Fibroblast of lung (primary cell): ENCODE measurements at regions not wholly inside any gene's neighbourhood (a gene's known extent, or its start where the extent isn't known, plus 50 kb on each side); places are given as distances from the start of the nearest gene placed in this dataset.

Experiments used
- DNase-seq, 2 donors: peaks; one replicate each; pipeline versions ENCODE4 v3.0.0 to v3.0.0-alpha.2; 2010; ENCODE audit warnings: low read depth in 2 of 2
- H2AFZ ChIP-seq: 2 replicates; pipeline ENCODE4 v1.5.1; 2012; ENCODE audit warnings: low read length, control low read depth, inconsistent platforms
- H3K27ac ChIP-seq: 2 replicates; pipeline ENCODE4 v1.5.1; 2011; ENCODE audit warnings: low read length, control low read depth; ENCODE audit not compliant: insufficient read depth
- H3K27me3 ChIP-seq: 2 replicates; pipeline ENCODE4 v1.5.1; 2011; ENCODE audit warnings: mild to moderate bottlenecking, low read length; ENCODE audit not compliant: control insufficient read depth, insufficient read depth
- H3K36me3 ChIP-seq: 2 replicates; pipeline ENCODE4 v1.5.1; 2011; ENCODE audit warnings: low read length; ENCODE audit not compliant: control insufficient read depth, insufficient read depth
- H3K4me1 ChIP-seq: 2 replicates; pipeline ENCODE4 v1.5.1; 2011; ENCODE audit warnings: low read length; ENCODE audit not compliant: control insufficient read depth, insufficient read depth; ENCODE audit errors: extremely low read depth
- H3K4me2 ChIP-seq: 2 replicates; pipeline ENCODE4 v1.5.1; 2011; ENCODE audit warnings: low read length, control low read depth; ENCODE audit not compliant: insufficient read depth; ENCODE audit errors: extremely low read depth
- H3K4me3 ChIP-seq, 4 experiments: fragments of 200-600 bp in 1 of 4; sonication (generic) in 1 of 4; replicated peaks in 1 of 4; 2 replicates each; pipeline ENCODE4 v1.5.1; 2011 to 2016; ENCODE audit warnings: low read length in 4 of 4, low read depth in 3 of 4, mild to moderate bottlenecking in 3 of 4, control low read depth in 2 of 4, inconsistent platforms in 1 of 4, mixed read lengths in 1 of 4; ENCODE audit not compliant: insufficient read depth in 1 of 4; ENCODE audit errors: control extremely low read depth in 1 of 4
- H3K79me2 ChIP-seq: 2 replicates; pipeline ENCODE4 v1.5.1; 2012; ENCODE audit warnings: mild to moderate bottlenecking, low read length, inconsistent platforms; ENCODE audit not compliant: control insufficient read depth, insufficient read depth
- H3K9ac ChIP-seq: 2 replicates; pipeline ENCODE4 v1.5.1; 2011; ENCODE audit warnings: mild to moderate bottlenecking, low read length, control low read depth; ENCODE audit not compliant: insufficient read depth
- H3K9me3 ChIP-seq: 2 replicates; pipeline ENCODE4 v1.5.1; 2012; ENCODE audit warnings: low read depth, low read length; ENCODE audit not compliant: control insufficient read depth, insufficient read depth
- H4K20me1 ChIP-seq: 2 replicates; pipeline ENCODE4 v1.5.1; 2011; ENCODE audit warnings: low read length; ENCODE audit not compliant: control insufficient read depth, insufficient read depth; ENCODE audit errors: extremely low read depth
- EZH2 ChIP-seq: IDR thresholded peaks from 2 replicates; pipeline ENCODE4 v1.5.1; 2012; ENCODE audit warnings: low read length, control low read depth, mild to moderate bottlenecking; ENCODE audit errors: missing control alignments
- TF ChIP-seq, protein P1 (sequence below), 2 donors: IDR thresholded peaks in 1 of 2; conservative IDR thresholded peaks in 1 of 2; 1 replicate in 1 of 2; 2 replicates in 1 of 2; pipeline ENCODE4 v1.5.1; 2011 to 2012; ENCODE audit warnings: low read length in 2 of 2, control low read depth in 1 of 2, inconsistent platforms in 1 of 2, low read depth in 1 of 2, mild to moderate bottlenecking in 1 of 2

- TF ChIP-seq, protein P1, sequence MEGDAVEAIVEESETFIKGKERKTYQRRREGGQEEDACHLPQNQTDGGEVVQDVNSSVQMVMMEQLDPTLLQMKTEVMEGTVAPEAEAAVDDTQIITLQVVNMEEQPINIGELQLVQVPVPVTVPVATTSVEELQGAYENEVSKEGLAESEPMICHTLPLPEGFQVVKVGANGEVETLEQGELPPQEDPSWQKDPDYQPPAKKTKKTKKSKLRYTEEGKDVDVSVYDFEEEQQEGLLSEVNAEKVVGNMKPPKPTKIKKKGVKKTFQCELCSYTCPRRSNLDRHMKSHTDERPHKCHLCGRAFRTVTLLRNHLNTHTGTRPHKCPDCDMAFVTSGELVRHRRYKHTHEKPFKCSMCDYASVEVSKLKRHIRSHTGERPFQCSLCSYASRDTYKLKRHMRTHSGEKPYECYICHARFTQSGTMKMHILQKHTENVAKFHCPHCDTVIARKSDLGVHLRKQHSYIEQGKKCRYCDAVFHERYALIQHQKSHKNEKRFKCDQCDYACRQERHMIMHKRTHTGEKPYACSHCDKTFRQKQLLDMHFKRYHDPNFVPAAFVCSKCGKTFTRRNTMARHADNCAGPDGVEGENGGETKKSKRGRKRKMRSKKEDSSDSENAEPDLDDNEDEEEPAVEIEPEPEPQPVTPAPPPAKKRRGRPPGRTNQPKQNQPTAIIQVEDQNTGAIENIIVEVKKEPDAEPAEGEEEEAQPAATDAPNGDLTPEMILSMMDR (conservative IDR thresholded peaks at IDR 0.05 in 1 of 2, IDR thresholded peaks at IDR 0.05 in 1 of 2; ENCODE audit: low read depth in 1 of 2, low read length in 2 of 2): no peak
- no peak for TF ChIP-seq EZH2
- Histone ChIP-seq H4K20me1 (no peaks in the 10 kb centered on the region), H3K9me3 (no peaks in the 10 kb centered on the region), H3K9ac (no peak overlapping the region), H3K4me1 (no peaks in the 10 kb centered on the region), H3K27ac (no peak overlapping the region), H3K4me3 (no peak overlapping the region), H3K4me2 (no peak overlapping the region), H3K79me2 (no peaks in the 10 kb centered on the region), H2AFZ (no peak overlapping the region), H3K36me3 (no peaks in the 10 kb centered on the region), H3K27me3 (no peaks in the 10 kb centered on the region)
- no peak for DNase-seq
These were observed 1276.1 kb upstream of the CDH8 start for GRCh38 chr16:63312346-63312745.

GRCh38 chr16:63311313-63311712 is 1275.1 kb upstream of the CDH8 start:
- H4K20me1 ChIP-seq: no peaks in the 10 kb centered on the region
- no peak overlapping the region for H3K4me3 ChIP-seq
- no peak for TF ChIP-seq EZH2
- TF ChIP-seq, protein P1 (conservative IDR thresholded peaks at IDR 0.05 in 1 of 2, IDR thresholded peaks at IDR 0.05 in 1 of 2; ENCODE audit: low read depth in 1 of 2, low read length in 2 of 2): no peak
- no peak overlapping the region for H3K9ac ChIP-seq
- no peaks in the 10 kb centered on the region for H3K27me3 ChIP-seq
- H3K79me2 ChIP-seq: no peaks in the 10 kb centered on the region
- no peak for DNase-seq
- no peaks in the 10 kb centered on the region for H3K9me3 ChIP-seq
- H3K4me1 ChIP-seq: no peaks in the 10 kb centered on the region
- no peak overlapping the region for H3K27ac ChIP-seq
- H3K36me3 ChIP-seq: no peaks in the 10 kb centered on the region
- H2AFZ ChIP-seq: no peak overlapping the region
- H3K4me2 ChIP-seq: no peak overlapping the region

DNA sequence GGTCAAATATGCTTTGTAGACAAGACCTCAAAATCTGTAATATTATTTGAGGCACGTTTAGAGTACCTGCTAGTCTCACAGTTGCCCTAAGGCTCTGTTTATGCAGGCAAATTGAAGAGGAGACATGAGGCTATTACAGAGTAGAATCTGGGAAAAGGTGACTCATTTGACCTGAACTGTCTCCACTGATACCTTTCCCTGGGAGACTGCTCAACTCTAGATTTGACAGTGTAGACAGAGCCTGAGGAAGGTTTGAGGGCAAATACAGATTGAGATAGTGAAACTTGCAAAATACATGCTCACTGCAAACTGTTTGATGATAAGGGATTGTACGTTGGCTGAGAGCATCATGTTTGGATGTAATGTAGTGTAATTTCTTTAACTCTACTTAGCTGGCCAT is 1266.6 kb upstream of the CDH8 start:
- Histone ChIP-seq H3K27me3 (no peaks in the 10 kb centered on the region), H3K79me2 (no peaks in the 10 kb centered on the region), H3K4me2 (no peak overlapping the region), H2AFZ (no peak overlapping the region), H3K9ac (no peak overlapping the region), H3K27ac (no peak overlapping the region), H3K36me3 (no peaks in the 10 kb centered on the region), H4K20me1 (no peaks in the 10 kb centered on the region), H3K4me3 (no peak overlapping the region), H3K9me3 (no peaks in the 10 kb centered on the region), H3K4me1 (no peaks in the 10 kb centered on the region)
- TF ChIP-seq, protein P1 (conservative IDR thresholded peaks at IDR 0.05 in 1 of 2, IDR thresholded peaks at IDR 0.05 in 1 of 2; ENCODE audit: low read depth in 1 of 2, low read length in 2 of 2): no peak
- TF ChIP-seq EZH2: no peak
- no peak for DNase-seq
